HUDEP-2 (cell line): ENCODE measurements at regions not wholly inside any gene's neighbourhood (a gene's known extent, or its start where the extent isn't known, plus 50 kb on each side); places are given as distances from the start of the nearest gene placed in this dataset.
"Not testable (repeated sequence)": the region's sequence is repeated elsewhere in the genome, so short reads cannot be mapped to it uniquely, and the experiment has no call there.

Experiments
- DNase-seq, 76 experiments: peaks; one replicate each; lab custom pipeline; 2025; ENCODE audit not compliant: unreplicated experiment in 76 of 76; lab: John Stamatoyannopoulos, UW

GRCh38 chr2:63692002-63692606 is 103.3 kb downstream of the MDH1 start:
- peak in 7 of 76 experiments; percentile 1 to 34 (median 5) for DNase-seq

DNA sequence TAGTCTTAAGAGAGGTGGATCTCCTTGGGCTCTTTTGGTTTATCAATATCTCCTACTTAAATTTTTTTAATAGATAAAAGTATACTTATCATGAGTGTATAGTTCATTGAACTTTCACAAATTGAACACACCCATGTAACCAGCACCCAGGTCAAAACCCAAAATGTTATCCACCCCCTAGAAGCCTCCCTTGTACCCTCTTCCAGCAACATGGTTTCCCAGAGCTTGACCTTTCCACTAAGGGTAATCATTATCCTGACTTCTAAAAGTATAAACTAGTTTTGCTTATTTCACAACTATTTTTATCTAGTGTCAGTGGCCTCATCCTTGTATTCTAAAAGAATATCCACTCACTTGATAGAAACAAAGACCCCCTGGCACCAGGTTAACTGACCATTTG is 106.8 kb downstream of the MDH1 start:
- DNase-seq = no peak

- no peak for DNase-seq
Measured at GRCh38 chr2:63696496-63696895, 107.7 kb downstream of the MDH1 start.

- DNase-seq = no peak
Measured at GRCh38 chr2:63697160-63697559, 108.4 kb downstream of the MDH1 start.

- peak in 10 of 76 experiments; percentile 3 to 34 (median 20) for DNase-seq
Measured at GRCh38 chr2:63698786-63699548, 110.2 kb downstream of the MDH1 start.

DNA sequence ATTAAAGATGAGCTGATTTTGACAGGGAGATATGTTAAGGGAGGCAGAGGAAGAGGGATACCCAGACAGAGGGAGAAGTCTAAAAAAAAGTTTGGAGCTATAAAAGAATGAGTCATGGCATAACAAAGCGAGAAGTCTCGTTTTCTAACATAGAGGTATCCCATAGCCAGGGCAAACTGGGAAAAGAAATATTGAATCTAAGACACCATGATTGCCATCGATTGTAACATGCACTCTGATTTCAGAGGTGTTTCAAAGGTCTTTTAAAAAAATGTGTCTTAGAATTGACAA is 110.7 kb downstream of the MDH1 start:
- no peak for DNase-seq

DNA sequence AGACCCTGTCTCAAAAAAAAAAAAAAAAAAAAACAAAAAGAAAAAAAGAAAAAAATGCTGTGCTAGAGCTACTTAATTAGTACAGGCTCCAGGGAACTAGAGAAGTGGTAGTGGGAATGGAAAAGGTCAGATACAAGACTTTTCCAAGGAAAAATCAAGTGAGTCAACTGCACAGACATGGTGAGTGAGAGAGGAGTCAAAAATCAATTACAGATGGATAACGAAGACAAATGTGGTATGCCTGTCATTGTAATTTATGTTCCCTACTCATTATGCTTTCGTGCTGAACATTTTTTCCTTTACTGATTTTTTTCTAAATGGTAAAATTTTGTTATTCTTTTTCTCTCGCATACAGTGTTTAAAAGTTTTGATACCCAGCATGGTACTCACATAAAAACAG is 111.5 kb downstream of the MDH1 start:
- DNase-seq = no peak

GRCh38 chr2:63701406-63701805 is 112.6 kb downstream of the MDH1 start:
- DNase-seq = no peak

DNA sequence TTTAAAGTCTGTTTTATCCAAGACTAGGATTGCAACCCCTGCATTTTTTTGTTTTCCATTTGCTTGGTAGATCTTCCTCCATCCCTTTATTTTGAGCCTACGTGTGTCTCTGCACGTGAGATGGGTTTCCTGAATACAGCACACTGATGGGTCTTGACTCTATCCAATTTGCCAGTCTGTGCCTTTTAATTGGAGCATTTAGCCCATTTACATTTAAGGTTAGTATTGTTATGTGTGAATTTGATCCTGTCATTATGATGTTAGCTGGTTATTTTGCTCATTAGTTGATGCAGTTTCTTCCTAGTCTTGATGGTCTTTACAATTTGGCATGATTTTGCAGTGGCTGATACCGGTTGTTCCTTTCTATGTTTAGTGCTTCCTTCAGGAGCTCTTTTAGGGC is 117.3 kb downstream of the MDH1 start:
- not testable (repeated sequence) for DNase-seq

DNA sequence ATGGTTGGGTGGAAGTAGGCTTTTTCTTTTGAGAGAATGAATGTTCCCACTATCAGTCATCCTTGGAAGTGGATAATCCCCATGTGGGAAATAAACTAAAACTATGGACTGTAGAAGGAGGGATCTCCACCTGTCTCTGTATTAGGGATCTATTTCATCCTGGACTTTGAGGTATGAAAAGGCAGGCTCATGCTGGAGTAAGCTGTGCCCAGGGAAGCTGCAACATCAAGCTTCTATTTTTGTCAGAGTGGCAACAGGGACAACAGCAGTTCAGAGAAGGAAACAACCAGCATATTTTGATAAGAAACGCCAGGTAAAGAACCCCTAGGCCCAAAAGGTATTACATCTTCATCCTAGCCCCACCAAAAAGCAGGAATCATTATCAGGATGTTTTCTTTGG is 122.0 kb downstream of the MDH1 start:
- DNase-seq = no peak

GRCh38 chr2:63712748-63713147 is 124.0 kb downstream of the MDH1 start:
- DNase-seq = no peak

GRCh38 chr2:63716146-63716545 is 125.5 kb upstream of the UGP2 start:
- DNase-seq = no peak

GRCh38 chr2:63719052-63719451 is 122.6 kb upstream of the UGP2 start:
- no peak for DNase-seq

- no peak for DNase-seq
Measured at GRCh38 chr2:63721082-63721424, 120.6 kb upstream of the UGP2 start.

DNA sequence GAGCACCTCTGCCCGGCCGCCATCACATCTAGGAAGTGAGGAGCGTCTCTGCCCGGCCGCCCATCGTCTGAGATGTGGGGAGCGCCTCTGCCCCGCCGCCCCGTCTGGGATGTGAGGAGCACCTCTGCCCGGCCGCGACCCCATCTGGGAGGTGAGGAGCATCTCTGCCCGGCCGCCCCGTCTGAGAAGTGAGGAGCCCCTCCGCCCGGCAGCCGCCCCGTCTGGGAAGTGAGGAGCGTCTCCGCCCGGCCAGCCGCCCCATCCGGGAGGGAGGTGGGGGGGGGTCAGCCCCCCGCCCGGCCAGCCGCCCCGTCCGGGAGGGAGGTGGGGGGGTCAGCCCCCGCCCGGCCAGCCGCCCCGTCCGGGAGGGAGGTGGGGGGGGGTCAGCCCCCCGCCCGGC is 119.4 kb upstream of the UGP2 start:
- DNase-seq = not testable (repeated sequence)

- DNase-seq = no peak
Measured at GRCh38 chr2:63723709-63724108, 118.0 kb upstream of the UGP2 start.

GRCh38 chr2:63725212-63725611 is 116.5 kb upstream of the UGP2 start:
- not testable (repeated sequence) for DNase-seq

- no peak for DNase-seq
Measured at GRCh38 chr2:63729362-63729761, 112.3 kb upstream of the UGP2 start.

GRCh38 chr2:63729831-63730230 is 111.9 kb upstream of the UGP2 start:
- no peak for DNase-seq

GRCh38 chr2:63734510-63734909 is 107.2 kb upstream of the UGP2 start:
- DNase-seq = no peak

DNA sequence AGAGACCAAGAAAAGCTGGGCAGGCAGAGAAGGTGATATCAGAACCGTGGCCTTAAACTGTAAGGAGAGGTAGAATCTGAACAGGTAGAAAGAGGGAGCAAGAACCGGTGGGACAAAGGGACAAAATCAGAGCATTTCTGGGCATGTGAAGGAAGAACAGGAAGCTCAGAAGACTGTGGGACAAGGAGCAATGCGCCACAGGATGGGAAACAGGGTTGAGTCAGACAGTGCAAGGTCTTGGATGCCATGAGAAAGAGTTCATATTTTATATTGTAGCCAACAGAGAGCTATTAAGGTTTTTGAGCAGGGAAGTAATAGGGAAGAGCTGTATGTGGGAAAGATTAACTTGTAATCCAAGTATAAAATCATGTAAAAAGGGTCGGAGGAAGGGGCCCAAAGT is 106.4 kb upstream of the UGP2 start:
- no peak for DNase-seq

DNA sequence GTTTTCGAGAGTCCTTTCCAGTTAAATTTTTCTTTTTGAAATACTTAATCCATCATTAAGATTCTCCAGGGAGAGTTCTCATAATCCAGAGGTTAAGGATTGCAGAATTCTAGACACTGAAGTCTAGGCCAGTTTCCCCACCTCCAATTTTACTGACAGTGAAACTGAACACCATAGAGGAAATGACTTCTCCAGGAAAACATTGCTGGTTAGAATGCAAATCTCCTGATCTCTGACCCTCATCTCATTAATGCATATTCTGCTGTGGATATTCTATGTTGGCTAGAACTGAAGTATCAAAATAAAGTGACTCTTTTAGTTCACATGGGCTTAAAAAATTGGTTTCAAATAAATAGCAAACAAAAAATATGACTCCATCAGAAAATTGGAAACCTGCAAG is 105.8 kb upstream of the UGP2 start:
- no peak for DNase-seq

GRCh38 chr2:63736354-63736753 is 105.3 kb upstream of the UGP2 start:
- no peak for DNase-seq
